NCI-H128 (cell line): ENCODE measurements at regions not wholly inside any gene's neighbourhood (a gene's known extent, or its start where the extent isn't known, plus 50 kb on each side); places are given as distances from the start of the nearest gene placed in this dataset.

Source experiments
- DNase-seq: peaks from one replicate; lab custom pipeline; 2025; ENCODE audit not compliant: unreplicated experiment; lab: John Stamatoyannopoulos, UW

GRCh38 chr12:24020397-24021163, 71.1 kb upstream of the SOX5 start:
- DNase-seq: no peak

- no peak for DNase-seq
Observed at GRCh38 chr12:24015833-24016160, 66.3 kb upstream of the SOX5 start.

DNA sequence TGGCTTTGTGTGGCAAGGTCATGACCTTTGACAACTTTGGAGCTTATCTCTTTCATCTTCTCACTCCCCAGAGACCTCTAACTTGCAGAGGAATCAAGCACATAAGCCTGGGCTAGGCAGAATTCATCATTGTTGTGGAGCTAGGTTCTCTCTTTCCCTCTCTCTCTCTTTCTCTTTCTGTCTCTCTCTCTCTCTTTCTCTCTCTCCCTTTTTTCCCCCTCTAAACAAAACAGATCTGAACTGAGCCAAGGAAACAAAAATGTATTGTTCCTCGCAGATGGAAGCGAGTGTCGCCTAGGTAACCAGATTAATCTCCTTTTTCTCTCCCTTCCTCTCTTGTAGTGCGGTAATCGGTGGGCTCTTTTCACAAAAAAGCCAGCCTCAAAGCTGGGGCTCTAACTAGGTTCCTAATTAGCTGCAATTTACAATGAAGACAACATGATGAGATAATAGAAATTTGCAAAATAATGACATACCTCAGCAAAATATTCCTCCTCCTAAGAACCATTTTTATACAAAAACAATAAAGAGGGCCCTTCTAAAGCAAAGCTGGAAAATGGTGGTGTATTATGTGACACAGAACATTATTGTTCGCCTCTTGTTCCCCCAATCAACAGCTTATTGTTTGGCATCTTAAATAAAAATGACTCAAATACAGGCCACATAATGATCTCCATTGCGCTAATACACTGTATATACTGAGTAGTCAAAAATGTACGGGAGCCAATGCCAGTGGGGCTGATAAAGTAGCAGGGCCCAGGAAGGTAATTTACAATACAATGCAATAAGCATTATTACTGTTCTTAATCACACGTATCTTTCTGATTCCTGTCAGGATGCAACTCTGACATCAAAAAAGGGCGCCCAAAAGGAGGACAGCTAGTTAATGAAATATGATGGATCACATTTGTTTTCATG, 65.7 kb upstream of the SOX5 start:
- no peak for DNase-seq

DNA sequence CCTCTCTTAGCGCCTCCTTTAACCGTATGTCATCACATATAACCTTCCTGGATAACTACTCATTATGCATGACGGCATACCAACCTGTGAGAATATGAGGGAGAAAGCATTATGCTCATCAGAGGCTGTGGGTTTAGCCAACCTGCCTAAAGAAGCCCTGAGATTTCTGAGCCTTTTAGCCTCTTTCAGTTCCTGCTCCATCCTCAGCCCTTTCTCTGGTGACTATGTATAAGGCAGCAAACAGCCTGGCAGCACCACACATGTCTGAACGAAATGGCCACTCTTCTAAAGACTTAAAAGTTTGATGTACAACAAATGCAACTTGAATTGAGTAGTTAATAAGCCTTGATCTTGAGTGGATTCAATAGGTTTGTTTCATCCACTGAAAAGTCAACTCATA, 64.8 kb upstream of the SOX5 start:
- no peak for DNase-seq

GRCh38 chr12:24012528-24012927, 63.1 kb upstream of the SOX5 start:
- DNase-seq: no peak

- no peak for DNase-seq
Observed at GRCh38 chr12:24011927-24012507, 62.5 kb upstream of the SOX5 start.

- no peak for DNase-seq
Observed at GRCh38 chr12:24008166-24008565, 58.7 kb upstream of the SOX5 start.
